Endothelial cell of umbilical vein (primary cell): ENCODE measurements at regions not wholly inside any gene's neighbourhood (a gene's known extent, or its start where the extent isn't known, plus 50 kb on each side); places are given as distances from the start of the nearest gene placed in this dataset.

Experiments used
- BruUV-seq: library from RNA; stranded (reverse); fragments of 400-500 nt; replicated peaks from 2 replicates; lab custom pipeline; 2021; lab: Mats Ljungman, UMichigan
- CTCF ChIA-PET: fragments of 300-600, 350-600 bp; sonication (Branson Sonifier 250); formaldehyde crosslinking; loops from one replicate; lab custom pipeline; 2021; ENCODE audit warnings: antibody characterized with exemption, inconsistent platforms; lab: Charles Lee
- POLR2A ChIA-PET: fragments of 300-600, 350-600 bp; sonication (Branson Sonifier 250); formaldehyde crosslinking; loops from one replicate; lab custom pipeline; 2021; ENCODE audit warnings: antibody characterized with exemption, inconsistent platforms; lab: Charles Lee
- DNase-seq: peaks from one replicate; pipeline ENCODE4 v3.0.0-alpha.2; 2011; ENCODE audit warnings: low read depth, low spot score
- FAIRE-seq: peaks from 2 replicates; lab custom pipeline; 2011; peaks lifted over from hg19 to GRCh38; lab: Jason Lieb, UNC
- H2AFZ ChIP-seq: 2 replicates; pipeline ENCODE4 v1.6.0; 2012; ENCODE audit warnings: low read depth, low read length, control low read depth, inconsistent platforms
- H3K27ac ChIP-seq: 2 replicates; pipeline ENCODE4 v1.5.1; 2011; ENCODE audit warnings: low read depth, mild to moderate bottlenecking, control low read depth, low read length, moderate library complexity; ENCODE audit not compliant: insufficient read depth
- H3K27me3 ChIP-seq, 2 experiments: 2 replicates each; pipeline versions ENCODE4 v1.6.0 to v1.6.1; 2011; ENCODE audit warnings: low read length in 2 of 2, mixed read lengths in 1 of 2; ENCODE audit not compliant: control insufficient read depth in 2 of 2, insufficient read depth in 2 of 2
- H3K36me3 ChIP-seq, 2 experiments: 2 replicates in 1 of 2; 3 replicates in 1 of 2; pipeline ENCODE4 v1.5.1; 2011; ENCODE audit warnings: low read length in 2 of 2, mild to moderate bottlenecking in 1 of 2, moderate library complexity in 1 of 2; ENCODE audit not compliant: control insufficient read depth in 2 of 2, insufficient read depth in 2 of 2; ENCODE audit errors: extremely low read depth in 1 of 2
- H3K4me1 ChIP-seq: 3 replicates; pipeline ENCODE4 v1.5.1; 2011; ENCODE audit warnings: mild to moderate bottlenecking, low read length; ENCODE audit not compliant: control insufficient read depth, insufficient read depth; ENCODE audit errors: extremely low read depth
- H3K4me2 ChIP-seq: 2 replicates; pipeline ENCODE4 v1.6.1; 2011; ENCODE audit warnings: low read length, control low read depth, mixed read lengths; ENCODE audit not compliant: insufficient read depth
- H3K4me3 ChIP-seq, 3 experiments: fragments of 200-600 bp in 1 of 3; sonication (generic), shearing (Covaris generic) in 1 of 3; replicated peaks in 1 of 3; 2 replicates each; pipeline ENCODE4 v1.5.1; 2011 to 2016; ENCODE audit warnings: control low read depth in 3 of 3, low read length in 3 of 3, mild to moderate bottlenecking in 2 of 3, inconsistent platforms in 1 of 3, low read depth in 1 of 3, moderate library complexity in 1 of 3; ENCODE audit not compliant: insufficient read depth in 1 of 3
- H3K79me2 ChIP-seq: 2 replicates; pipeline ENCODE4 v1.6.0; 2012; ENCODE audit warnings: low read length, inconsistent platforms; ENCODE audit not compliant: control insufficient read depth, insufficient read depth
- H3K9ac ChIP-seq: replicated peaks from 2 replicates; pipeline ENCODE3; 2011; ENCODE audit warnings: low read length, control low read depth; ENCODE audit not compliant: insufficient read depth; ENCODE audit errors: extremely low read depth
- H3K9me1 ChIP-seq: replicated peaks from 3 replicates; pipeline ENCODE4 v1.6.0; 2011; ENCODE audit warnings: mild to moderate bottlenecking, low read length; ENCODE audit not compliant: control insufficient read depth, insufficient read depth; ENCODE audit errors: extremely low read depth
- H3K9me3 ChIP-seq: replicated peaks from 2 replicates; pipeline ENCODE4 v1.5.1; 2012; ENCODE audit warnings: low read length, inconsistent platforms; ENCODE audit not compliant: control insufficient read depth, insufficient read depth
- H4K20me1 ChIP-seq: replicated peaks from 2 replicates; pipeline ENCODE3; 2011; ENCODE audit warnings: mild to moderate bottlenecking, low read length; ENCODE audit not compliant: control insufficient read depth, insufficient read depth; ENCODE audit errors: extremely low read depth
- EZH2 ChIP-seq: IDR thresholded peaks from 2 replicates; pipeline ENCODE4 v1.6.1; 2012; ENCODE audit warnings: borderline replicate concordance, low read depth, mild to moderate bottlenecking, moderate library complexity, low read length, inconsistent platforms; ENCODE audit not compliant: severe bottlenecking
- FOS ChIP-seq: IDR thresholded peaks from 2 replicates; pipeline ENCODE4 v1.6.1; 2011; ENCODE audit warnings: mild to moderate bottlenecking, low read length, moderate library complexity, borderline replicate concordance; ENCODE audit not compliant: insufficient read depth
- GATA2 ChIP-seq: IDR thresholded peaks from 2 replicates; pipeline ENCODE4 v1.7.0; 2011; ENCODE audit warnings: low read depth, mild to moderate bottlenecking, moderate library complexity, mixed read lengths, low read length; ENCODE audit not compliant: insufficient read length, insufficient read depth
- JUN ChIP-seq: IDR thresholded peaks from 2 replicates; pipeline ENCODE4 v1.6.1; 2011; ENCODE audit warnings: borderline replicate concordance, low read depth; ENCODE audit not compliant: insufficient read length, insufficient read depth
- MYC ChIP-seq: IDR thresholded peaks from one replicate; pipeline ENCODE4 v1.6.1; 2011; ENCODE audit warnings: mild to moderate bottlenecking, low read depth, low read length
- POLR2A ChIP-seq: IDR thresholded peaks from 2 replicates; pipeline ENCODE4 v1.6.1; 2012; ENCODE audit warnings: low read depth, mild to moderate bottlenecking, control low read depth, low read length
- POLR2AphosphoS5 ChIP-seq: IDR thresholded peaks from 2 replicates; pipeline ENCODE4 v1.6.1; 2012; ENCODE audit warnings: low read depth, mild to moderate bottlenecking, control low read depth, low read length, moderate library complexity; ENCODE audit not compliant: insufficient read depth
- dilution Hi-C: fragments of 300-500 bp; cut with MboI; formaldehyde crosslinking; loops from one replicate; pipeline ENCODE4 v1.15.0; 2019; ENCODE audit warnings: low sequenced_read_pairs; ENCODE audit not compliant: extremely low pct_ligation_motif_present
- intact Hi-C: fragments of 100-400 bp; cut with micrococcal nuclease; formaldehyde crosslinking; loops from one replicate; pipeline ENCODE4 v1.10.0; 2022
- TF ChIP-seq, protein P1 (sequence below), 2 donors: IDR thresholded peaks; 1 replicate in 1 of 2; 2 replicates in 1 of 2; pipeline ENCODE4 v1.5.1; 2011; ENCODE audit warnings: low read length in 2 of 2, mild to moderate bottlenecking in 2 of 2, moderate library complexity in 2 of 2, control low read depth in 1 of 2, inconsistent platforms in 1 of 2, low read depth in 1 of 2; ENCODE audit not compliant: insufficient read depth in 1 of 2; ENCODE audit errors: extremely low read depth in 1 of 2
- TF ChIP-seq, protein P2 (sequence below): IDR thresholded peaks from 2 replicates; pipeline ENCODE4 v1.6.1; 2011; ENCODE audit not compliant: insufficient read depth, insufficient read length

DNA sequence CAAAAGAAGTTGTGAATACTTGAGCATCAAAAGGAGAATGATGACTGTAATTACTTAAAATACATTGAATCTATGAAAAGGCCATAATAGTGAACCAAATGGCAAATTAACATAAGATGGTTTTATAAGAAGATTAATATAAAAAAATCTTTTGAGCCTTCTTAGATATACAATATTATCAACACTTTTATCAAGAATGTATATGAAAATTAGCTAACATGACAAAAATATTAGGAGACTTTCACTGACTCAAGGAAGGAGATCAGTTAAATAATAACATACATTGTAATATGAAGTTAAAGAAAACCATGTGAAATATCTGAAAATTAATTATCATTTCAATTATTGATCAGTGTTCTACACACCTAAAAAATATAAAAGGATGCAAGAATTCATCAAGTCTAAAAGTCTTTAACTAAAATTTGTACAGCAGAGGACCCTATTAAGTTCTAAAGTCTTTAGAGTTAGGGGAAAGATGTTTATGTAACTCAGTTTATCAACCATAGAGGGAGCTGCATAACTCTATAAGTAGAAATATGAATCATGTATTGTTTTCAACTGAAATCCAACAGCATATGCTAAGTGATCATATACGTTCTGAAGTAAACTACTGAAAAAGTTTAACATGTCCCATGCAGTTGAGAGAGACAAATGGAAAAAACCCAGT is 756.1 kb upstream of the MIR17HG start:
- no peaks in the 10 kb centered on the region for H3K9me3 ChIP-seq
- no peak for TF ChIP-seq MYC
- TF ChIP-seq POLR2AphosphoS5: no peak
- TF ChIP-seq, protein P1, sequence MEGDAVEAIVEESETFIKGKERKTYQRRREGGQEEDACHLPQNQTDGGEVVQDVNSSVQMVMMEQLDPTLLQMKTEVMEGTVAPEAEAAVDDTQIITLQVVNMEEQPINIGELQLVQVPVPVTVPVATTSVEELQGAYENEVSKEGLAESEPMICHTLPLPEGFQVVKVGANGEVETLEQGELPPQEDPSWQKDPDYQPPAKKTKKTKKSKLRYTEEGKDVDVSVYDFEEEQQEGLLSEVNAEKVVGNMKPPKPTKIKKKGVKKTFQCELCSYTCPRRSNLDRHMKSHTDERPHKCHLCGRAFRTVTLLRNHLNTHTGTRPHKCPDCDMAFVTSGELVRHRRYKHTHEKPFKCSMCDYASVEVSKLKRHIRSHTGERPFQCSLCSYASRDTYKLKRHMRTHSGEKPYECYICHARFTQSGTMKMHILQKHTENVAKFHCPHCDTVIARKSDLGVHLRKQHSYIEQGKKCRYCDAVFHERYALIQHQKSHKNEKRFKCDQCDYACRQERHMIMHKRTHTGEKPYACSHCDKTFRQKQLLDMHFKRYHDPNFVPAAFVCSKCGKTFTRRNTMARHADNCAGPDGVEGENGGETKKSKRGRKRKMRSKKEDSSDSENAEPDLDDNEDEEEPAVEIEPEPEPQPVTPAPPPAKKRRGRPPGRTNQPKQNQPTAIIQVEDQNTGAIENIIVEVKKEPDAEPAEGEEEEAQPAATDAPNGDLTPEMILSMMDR (IDR thresholded peaks at IDR 0.05; ENCODE audit: extremely low read depth in 1 of 2, insufficient read depth in 1 of 2, low read depth in 1 of 2, low read length in 2 of 2): no peak
- no peak for TF ChIP-seq JUN
- TF ChIP-seq EZH2: no peak
- TF ChIP-seq POLR2A: no peak
- TF ChIP-seq GATA2: no peak
- no peak for TF ChIP-seq FOS
- TF ChIP-seq, protein P2, sequence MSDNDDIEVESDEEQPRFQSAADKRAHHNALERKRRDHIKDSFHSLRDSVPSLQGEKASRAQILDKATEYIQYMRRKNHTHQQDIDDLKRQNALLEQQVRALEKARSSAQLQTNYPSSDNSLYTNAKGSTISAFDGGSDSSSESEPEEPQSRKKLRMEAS: no peak
- CTCF ChIA-PET: no interaction called here

More for the DNA sequence above, 756.1 kb upstream of the MIR17HG start:
- Histone ChIP-seq H3K4me2 (no peak overlapping the region), H3K36me3 (no peaks in the 10 kb centered on the region), H4K20me1 (no peaks in the 10 kb centered on the region), H3K27me3 (no peaks in the 10 kb centered on the region), H3K9me1 (no peaks in the 10 kb centered on the region), H3K4me1 (no peaks in the 10 kb centered on the region), H3K9ac (no peak overlapping the region), H2AFZ (no peak overlapping the region), H3K27ac (no peak overlapping the region), H3K4me3 (no peak overlapping the region), H3K79me2 (no peaks in the 10 kb centered on the region)
- FAIRE-seq: no peak
- no peak for DNase-seq
- dilution Hi-C loops: no loop called here
- intact Hi-C loops: no loop called here
- POLR2A ChIA-PET: no interaction called here
- BruUV-seq: no TSS peak
